ENCODE measurements at regions not wholly inside any gene's neighbourhood (a gene's known extent, or its start where the extent isn't known, plus 50 kb on each side); places are given as distances from the start of the nearest gene placed in this dataset.

- TF ChIP-seq, protein P1, sequence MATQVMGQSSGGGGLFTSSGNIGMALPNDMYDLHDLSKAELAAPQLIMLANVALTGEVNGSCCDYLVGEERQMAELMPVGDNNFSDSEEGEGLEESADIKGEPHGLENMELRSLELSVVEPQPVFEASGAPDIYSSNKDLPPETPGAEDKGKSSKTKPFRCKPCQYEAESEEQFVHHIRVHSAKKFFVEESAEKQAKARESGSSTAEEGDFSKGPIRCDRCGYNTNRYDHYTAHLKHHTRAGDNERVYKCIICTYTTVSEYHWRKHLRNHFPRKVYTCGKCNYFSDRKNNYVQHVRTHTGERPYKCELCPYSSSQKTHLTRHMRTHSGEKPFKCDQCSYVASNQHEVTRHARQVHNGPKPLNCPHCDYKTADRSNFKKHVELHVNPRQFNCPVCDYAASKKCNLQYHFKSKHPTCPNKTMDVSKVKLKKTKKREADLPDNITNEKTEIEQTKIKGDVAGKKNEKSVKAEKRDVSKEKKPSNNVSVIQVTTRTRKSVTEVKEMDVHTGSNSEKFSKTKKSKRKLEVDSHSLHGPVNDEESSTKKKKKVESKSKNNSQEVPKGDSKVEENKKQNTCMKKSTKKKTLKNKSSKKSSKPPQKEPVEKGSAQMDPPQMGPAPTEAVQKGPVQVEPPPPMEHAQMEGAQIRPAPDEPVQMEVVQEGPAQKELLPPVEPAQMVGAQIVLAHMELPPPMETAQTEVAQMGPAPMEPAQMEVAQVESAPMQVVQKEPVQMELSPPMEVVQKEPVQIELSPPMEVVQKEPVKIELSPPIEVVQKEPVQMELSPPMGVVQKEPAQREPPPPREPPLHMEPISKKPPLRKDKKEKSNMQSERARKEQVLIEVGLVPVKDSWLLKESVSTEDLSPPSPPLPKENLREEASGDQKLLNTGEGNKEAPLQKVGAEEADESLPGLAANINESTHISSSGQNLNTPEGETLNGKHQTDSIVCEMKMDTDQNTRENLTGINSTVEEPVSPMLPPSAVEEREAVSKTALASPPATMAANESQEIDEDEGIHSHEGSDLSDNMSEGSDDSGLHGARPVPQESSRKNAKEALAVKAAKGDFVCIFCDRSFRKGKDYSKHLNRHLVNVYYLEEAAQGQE (IDR thresholded peaks at IDR 0.05; ENCODE audit: unreplicated experiment), result no peak
- TF ChIP-seq JUNB (IDR thresholded peaks at IDR 0.05; ENCODE audit: unreplicated experiment), result no peak
- TF ChIP-seq CTCF (conservative IDR thresholded peaks at IDR 0.05; ENCODE audit: low read depth in 2 of 2), result no peak
- TF ChIP-seq, protein P2, sequence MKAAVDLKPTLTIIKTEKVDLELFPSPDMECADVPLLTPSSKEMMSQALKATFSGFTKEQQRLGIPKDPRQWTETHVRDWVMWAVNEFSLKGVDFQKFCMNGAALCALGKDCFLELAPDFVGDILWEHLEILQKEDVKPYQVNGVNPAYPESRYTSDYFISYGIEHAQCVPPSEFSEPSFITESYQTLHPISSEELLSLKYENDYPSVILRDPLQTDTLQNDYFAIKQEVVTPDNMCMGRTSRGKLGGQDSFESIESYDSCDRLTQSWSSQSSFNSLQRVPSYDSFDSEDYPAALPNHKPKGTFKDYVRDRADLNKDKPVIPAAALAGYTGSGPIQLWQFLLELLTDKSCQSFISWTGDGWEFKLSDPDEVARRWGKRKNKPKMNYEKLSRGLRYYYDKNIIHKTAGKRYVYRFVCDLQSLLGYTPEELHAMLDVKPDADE (IDR thresholded peaks at IDR 0.05), result no peak
- TF ChIP-seq ZNF114 (CRISPR knock-in tag; IDR thresholded peaks at IDR 0.05), result no peak
- TF ChIP-seq EZH2phosphoT487 (IDR thresholded peaks at IDR 0.05; ENCODE audit: unreplicated experiment), result no peak
- no peak for TF ChIP-seq NANOG (IDR thresholded peaks at IDR 0.05; ENCODE audit: borderline replicate concordance)
Measured at GRCh38 chr18:73613706-73614340, 533.8 kb downstream of the FBXO15 start (continued).

- H3K4me3 Mint-ChIP-seq, result no peak overlapping the region
- peaks cover 7% of the 10 kb centered on the region for H3K27me3 Mint-ChIP-seq (ENCODE audit: insufficient read depth, low read depth, poor library complexity)
- Histone ChIP-seq H2AFZ (no peak overlapping the region), H3F3A (replicated peaks; ENCODE audit: low read depth) (no peaks in the 10 kb centered on the region), H3K36me3 (ENCODE audit: insufficient read depth) (no peaks in the 10 kb centered on the region), H4K20me1 (replicated peaks; ENCODE audit: insufficient read depth) (no peaks in the 10 kb centered on the region), H3K4me1 (ENCODE audit: insufficient read depth) (no peaks in the 10 kb centered on the region), H3K27me3 (ENCODE audit: insufficient read depth) (no peaks in the 10 kb centered on the region), H3K79me2 (replicated peaks; ENCODE audit: insufficient read depth) (no peaks in the 10 kb centered on the region), H3K4me3 (no peak overlapping the region), H3K9me2 (ENCODE audit: insufficient read depth) (no peaks in the 10 kb centered on the region), H3K27ac (ENCODE audit: low read depth) (no peak overlapping the region), H3K4me2 (no peak overlapping the region)
- H3K9me3 Mint-ChIP-seq, result no peaks in the 10 kb centered on the region
- peaks cover 2% of the 10 kb centered on the region; the same call in 1 of the 3 replicates for H3K4me1 Mint-ChIP-seq
- peak; percentile 33 for DNase-seq (ENCODE audit: low spot score)
- ATAC-seq, result peak; percentile 83
- no peaks in the 10 kb centered on the region for H3K36me3 Mint-ChIP-seq (ENCODE audit: low read depth)
- no peak overlapping the region for H3K27ac Mint-ChIP-seq
- TF ChIP-seq POLR2AphosphoS5 (IDR thresholded peaks at IDR 0.05; ENCODE audit: low read depth) (no peak), STAT1 (IDR thresholded peaks at IDR 0.05; ENCODE audit: unreplicated experiment) (no peak), CREB1 (CRISPR knock-in tag; IDR thresholded peaks at IDR 0.05; ENCODE audit: low read depth) (no peak), ZNF331 (CRISPR knock-in tag; IDR thresholded peaks at IDR 0.05; ENCODE audit: low read depth) (no peak)
- TF ChIP-seq, protein P2 (IDR thresholded peaks at IDR 0.05), result no peak
- TF ChIP-seq, protein P1 (IDR thresholded peaks at IDR 0.05; ENCODE audit: unreplicated experiment), result no peak
Measured at GRCh38 chr18:73597832-73598615, 549.6 kb downstream of the FBXO15 start.

Data from GM23338 (cell line).